ENCODE measurements at regions not wholly inside any gene's neighbourhood (a gene's known extent, or its start where the extent isn't known, plus 50 kb on each side); places are given as distances from the start of the nearest gene placed in this dataset.

DNA sequence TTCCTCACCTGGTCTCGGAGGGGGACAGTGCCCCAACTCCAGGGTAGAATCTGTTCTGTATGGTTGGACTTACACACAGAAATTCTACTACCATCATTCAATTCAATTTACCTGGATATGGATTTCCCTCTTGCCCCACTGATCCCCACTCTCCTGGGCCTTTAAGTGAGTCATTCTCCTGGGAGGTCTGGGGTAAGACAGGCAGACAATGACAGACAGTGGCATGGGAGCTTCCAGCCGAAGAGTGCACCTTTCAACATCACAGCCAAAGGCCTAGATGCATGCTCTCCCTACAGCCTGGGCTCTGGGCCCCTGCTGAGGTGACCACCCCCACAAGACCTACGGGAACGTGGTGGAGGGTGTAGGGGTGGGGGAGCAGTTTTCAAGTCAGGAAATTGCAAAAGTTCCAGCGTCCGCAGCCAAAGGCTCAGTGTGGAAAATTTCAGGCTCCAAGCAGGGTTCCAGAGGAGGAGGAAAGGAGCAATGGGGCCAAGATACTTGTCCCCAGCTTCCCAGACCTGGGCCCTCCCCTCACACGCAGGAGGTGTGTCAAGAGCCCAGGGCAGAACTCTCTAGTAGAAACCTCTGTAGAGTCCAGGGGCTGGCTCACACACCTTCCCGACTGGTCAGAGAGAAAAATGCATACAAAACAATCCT lies 296.4 kb downstream of the CYP26B1 start:
- TF ChIP-seq, protein P1, sequence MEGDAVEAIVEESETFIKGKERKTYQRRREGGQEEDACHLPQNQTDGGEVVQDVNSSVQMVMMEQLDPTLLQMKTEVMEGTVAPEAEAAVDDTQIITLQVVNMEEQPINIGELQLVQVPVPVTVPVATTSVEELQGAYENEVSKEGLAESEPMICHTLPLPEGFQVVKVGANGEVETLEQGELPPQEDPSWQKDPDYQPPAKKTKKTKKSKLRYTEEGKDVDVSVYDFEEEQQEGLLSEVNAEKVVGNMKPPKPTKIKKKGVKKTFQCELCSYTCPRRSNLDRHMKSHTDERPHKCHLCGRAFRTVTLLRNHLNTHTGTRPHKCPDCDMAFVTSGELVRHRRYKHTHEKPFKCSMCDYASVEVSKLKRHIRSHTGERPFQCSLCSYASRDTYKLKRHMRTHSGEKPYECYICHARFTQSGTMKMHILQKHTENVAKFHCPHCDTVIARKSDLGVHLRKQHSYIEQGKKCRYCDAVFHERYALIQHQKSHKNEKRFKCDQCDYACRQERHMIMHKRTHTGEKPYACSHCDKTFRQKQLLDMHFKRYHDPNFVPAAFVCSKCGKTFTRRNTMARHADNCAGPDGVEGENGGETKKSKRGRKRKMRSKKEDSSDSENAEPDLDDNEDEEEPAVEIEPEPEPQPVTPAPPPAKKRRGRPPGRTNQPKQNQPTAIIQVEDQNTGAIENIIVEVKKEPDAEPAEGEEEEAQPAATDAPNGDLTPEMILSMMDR (IDR thresholded peaks at IDR 0.05 in 2 of 3, conservative IDR thresholded peaks at IDR 0.05 in 1 of 3; ENCODE audit: control insufficient read depth in 2 of 3, extremely low read depth in 1 of 3, insufficient read depth in 1 of 3, low read depth in 3 of 3, low read length in 3 of 3), result no peak
- no peak for TF ChIP-seq CHD4 (IDR thresholded peaks at IDR 0.05)
- no peak for TF ChIP-seq CBX5 (IDR thresholded peaks at IDR 0.05; ENCODE audit: low read depth)
- TF ChIP-seq ETV6 (conservative IDR thresholded peaks at IDR 0.05 in 1 of 2, IDR thresholded peaks at IDR 0.05 in 1 of 2; ENCODE audit: borderline replicate concordance in 1 of 2, low read depth in 1 of 2), result no peak

All from GM12878 (cell line).